PC-3 (cell line): ENCODE measurements at regions not wholly inside any gene's neighbourhood (a gene's known extent, or its start where the extent isn't known, plus 50 kb on each side); places are given as distances from the start of the nearest gene placed in this dataset.

Experiments used
- ATAC-seq: fragments of 200-7000 bp; cut with Tn5 transposase; 2 replicates; pipeline ENCODE4 v1.9.1; 2020; ENCODE audit warnings: mild to moderate bottlenecking, moderate library complexity
- BruUV-seq: library from RNA; stranded (reverse); fragments of 400-500 nt; replicated peaks from 2 replicates; lab custom pipeline; 2021; lab: Mats Ljungman, UMichigan
- CTCF ChIA-PET: fragments of 300-600 bp; sonication (Branson Sonifier 250); formaldehyde crosslinking; loops from one replicate; lab custom pipeline; 2022; ENCODE audit warnings: antibody characterized with exemption; lab: Charles Lee
- POLR2A ChIA-PET: fragments of 300-600 bp; sonication (Branson Sonifier 250); formaldehyde crosslinking; loops from one replicate; lab custom pipeline; 2022; ENCODE audit warnings: antibody characterized with exemption; ENCODE audit not compliant: unreplicated experiment; lab: Charles Lee
- DNase-seq: peaks from one replicate; pipeline ENCODE4 v3.0.0-alpha.2; 2015
- H2AFZ ChIP-seq: fragments of 300-600 bp; sonication (generic); 2 replicates; pipeline ENCODE4 v1.6.0; 2016; ENCODE audit warnings: antibody characterized with exemption, low read length
- H3F3A ChIP-seq: fragments of 300-600 bp; sonication (generic); one replicate; pipeline ENCODE4 v1.6.0; 2017; ENCODE audit warnings: antibody characterized with exemption, low read length, control low read depth, mild to moderate bottlenecking; ENCODE audit not compliant: unreplicated experiment
- H3K27ac ChIP-seq: fragments of 300-600 bp; sonication (generic); 2 replicates; pipeline ENCODE4 v1.5.1; 2016; ENCODE audit warnings: mild to moderate bottlenecking, low read length
- H3K27me3 ChIP-seq: fragments of 300-600 bp; sonication (generic); 2 replicates; pipeline ENCODE4 v1.6.1; 2016; ENCODE audit warnings: low read length, mixed read lengths
- H3K36me3 ChIP-seq: fragments of 300-600 bp; sonication (generic); 2 replicates; pipeline ENCODE4 v1.6.1; 2016; ENCODE audit warnings: low read depth, mixed run types, low read length, mixed read lengths
- H3K4me1 ChIP-seq: fragments of 300-600 bp; sonication (generic); 2 replicates; pipeline ENCODE4 v1.5.1; 2016; ENCODE audit warnings: low read length; ENCODE audit not compliant: insufficient read depth
- H3K4me2 ChIP-seq: fragments of 300-600 bp; sonication (generic); 2 replicates; pipeline ENCODE4 v1.6.0; 2016; ENCODE audit warnings: low read length
- H3K4me3 ChIP-seq: fragments of 300-600 bp; sonication (generic); 2 replicates; pipeline ENCODE4 v1.5.1; 2016; ENCODE audit warnings: mild to moderate bottlenecking, low read length, mixed read lengths
- H3K79me2 ChIP-seq: fragments of 300-600 bp; sonication (generic); 2 replicates; pipeline ENCODE4 v1.6.1; 2017; ENCODE audit warnings: low read length, mixed read lengths
- H3K9ac ChIP-seq: fragments of 300-600 bp; sonication (generic); 2 replicates; pipeline ENCODE4 v1.6.0; 2016; ENCODE audit warnings: mild to moderate bottlenecking, low read length
- H3K9me2 ChIP-seq: fragments of 300-600 bp; sonication (generic); replicated peaks from 2 replicates; pipeline ENCODE4 v1.6.1; 2016; ENCODE audit warnings: mixed run types, low read length, mixed read lengths
- H3K9me3 ChIP-seq: fragments of 300-600 bp; sonication (generic); 2 replicates; pipeline ENCODE4 v1.6.1; 2016; ENCODE audit warnings: low read length, mixed read lengths
- H4K20me1 ChIP-seq: fragments of 300-600 bp; sonication (generic); 2 replicates; pipeline ENCODE4 v1.6.1; 2016; ENCODE audit warnings: low read length, mixed read lengths
- CTCF ChIP-seq: fragments of 300-600 bp; sonication (generic); conservative IDR thresholded peaks from 2 replicates; pipeline ENCODE4 v1.5.1; 2017; ENCODE audit warnings: antibody characterized with exemption, low read depth, mild to moderate bottlenecking, low read length
- EZH2 ChIP-seq: fragments of 300-600 bp; sonication (generic); IDR thresholded peaks from one replicate; pipeline ENCODE4 v1.6.1; 2017; ENCODE audit warnings: antibody characterized with exemption, mild to moderate bottlenecking, low read length; ENCODE audit not compliant: unreplicated experiment
- EZH2phosphoT487 ChIP-seq: fragments of 300-600 bp; sonication (generic); IDR thresholded peaks from 2 replicates; pipeline ENCODE4 v1.6.1; 2018; ENCODE audit warnings: mild to moderate bottlenecking, antibody characterized with exemption, low read length, borderline replicate concordance
- intact Hi-C: fragments of 100-400 bp; cut with micrococcal nuclease; formaldehyde crosslinking; loops from 2 replicates; pipeline ENCODE4 v1.9.0; 2023

- H3K4me1 ChIP-seq: no peaks in the 10 kb centered on the region
- H4K20me1 ChIP-seq: no peaks in the 10 kb centered on the region
- no peak for TF ChIP-seq EZH2
- TF ChIP-seq CTCF: no peak
- no peak for TF ChIP-seq EZH2phosphoT487
- no peaks in the 10 kb centered on the region for H3K36me3 ChIP-seq
- H3F3A ChIP-seq: no peaks in the 10 kb centered on the region
- no peaks in the 10 kb centered on the region for H3K9me2 ChIP-seq
- no peaks in the 10 kb centered on the region for H3K27me3 ChIP-seq
- no peak overlapping the region for H3K27ac ChIP-seq
- no TSS peak for BruUV-seq
- no peaks in the 10 kb centered on the region; the same call in 1 of the 2 replicates for H3K9me3 ChIP-seq
- no peak overlapping the region for H3K9ac ChIP-seq
- intact Hi-C loops: no loop called here
- no peak overlapping the region for H3K4me3 ChIP-seq
- no peaks in the 10 kb centered on the region for H3K79me2 ChIP-seq
- POLR2A ChIA-PET: no interaction called here
- no peak for ATAC-seq
- no peak for DNase-seq
- H3K4me2 ChIP-seq: no peak overlapping the region
- CTCF ChIA-PET: no interaction called here
- no peak overlapping the region for H2AFZ ChIP-seq
Observed at GRCh38 chr17:12376276-12376675, 289.4 kb upstream of the MYOCD start.

GRCh38 chr17:12386225-12386624 is 279.5 kb upstream of the MYOCD start:
- Histone ChIP-seq H3K4me2 (no peak overlapping the region), H3K4me1 (no peaks in the 10 kb centered on the region), H3K27ac (no peak overlapping the region), H3K9me3 (0 out of 2 replicates have a peak, but pooled peaks cover 8% of the 10 kb centered on the region), H3F3A (no peaks in the 10 kb centered on the region), H2AFZ (no peak overlapping the region), H4K20me1 (no peaks in the 10 kb centered on the region), H3K27me3 (0 out of 2 replicates have a peak, but pooled peaks cover 4% of the 10 kb centered on the region), H3K4me3 (no peak overlapping the region), H3K79me2 (no peaks in the 10 kb centered on the region), H3K36me3 (no peaks in the 10 kb centered on the region), H3K9ac (no peak overlapping the region), H3K9me2 (no peaks in the 10 kb centered on the region)
- DNase-seq: no peak
- POLR2A ChIA-PET: no interaction called here
- CTCF ChIA-PET: no interaction called here
- intact Hi-C loops: no loop called here
- TF ChIP-seq EZH2phosphoT487 (no peak), CTCF (no peak), EZH2 (no peak)
- no peak for ATAC-seq
- no TSS peak for BruUV-seq

- no peak for TF ChIP-seq EZH2phosphoT487
- TF ChIP-seq EZH2: no peak
- TF ChIP-seq CTCF: no peak
- ChIA-PET CTCF (no interaction called here), POLR2A (no interaction called here)
- intact Hi-C loops: no loop called here
- DNase-seq: no peak
- H3K27me3 ChIP-seq: peaks cover 16% of the 10 kb centered on the region; the same call in 1 of the 2 replicates
- H3K27ac ChIP-seq: no peak overlapping the region
- no peaks in the 10 kb centered on the region for H3K9me2 ChIP-seq
- no peak overlapping the region for H3K4me2 ChIP-seq
- H4K20me1 ChIP-seq: no peaks in the 10 kb centered on the region
- no peaks in the 10 kb centered on the region for H3F3A ChIP-seq
- no peaks in the 10 kb centered on the region for H3K4me1 ChIP-seq
- H2AFZ ChIP-seq: no peak overlapping the region
- H3K79me2 ChIP-seq: no peaks in the 10 kb centered on the region
- H3K9me3 ChIP-seq: peaks cover 17% of the 10 kb centered on the region; the same call in 1 of the 2 replicates
- BruUV-seq: no TSS peak
- ATAC-seq: no peak
- no peak overlapping the region for H3K4me3 ChIP-seq
- H3K36me3 ChIP-seq: no peaks in the 10 kb centered on the region
- no peak overlapping the region for H3K9ac ChIP-seq
Observed at GRCh38 chr17:12388226-12388625, 277.5 kb upstream of the MYOCD start.
